NOMO-1 (cell line): ENCODE measurements at regions not wholly inside any gene's neighbourhood (a gene's known extent, or its start where the extent isn't known, plus 50 kb on each side); places are given as distances from the start of the nearest gene placed in this dataset.

ENCODE experiments used
- DNase-seq, 2 experiments: peaks; one replicate each; lab custom pipeline; 2025; ENCODE audit not compliant: unreplicated experiment in 2 of 2; lab: John Stamatoyannopoulos, UW

- no peak for DNase-seq
These were observed 240.4 kb downstream of the SNAPC1 start for GRCh38 chr14:62002642-62003041.

- DNase-seq: no peak
These were observed 241.5 kb downstream of the SNAPC1 start for GRCh38 chr14:62003701-62004100.

- no peak for DNase-seq
These were observed 244.0 kb downstream of the SNAPC1 start for GRCh38 chr14:62006116-62006731.

GRCh38 chr14:62015243-62015642 is 253.0 kb downstream of the SNAPC1 start:
- DNase-seq: no peak

GRCh38 chr14:62015945-62016344 is 253.7 kb downstream of the SNAPC1 start:
- no peak for DNase-seq

- no peak for DNase-seq
These were observed 255.5 kb downstream of the SNAPC1 start for GRCh38 chr14:62017651-62018230.

GRCh38 chr14:62018606-62019005 is 256.4 kb downstream of the SNAPC1 start:
- no peak for DNase-seq

- DNase-seq: no peak
These were observed 265.7 kb downstream of the SNAPC1 start for GRCh38 chr14:62027958-62028357.

GRCh38 chr14:62029569-62029924 is 267.3 kb downstream of the SNAPC1 start:
- DNase-seq: no peak

- DNase-seq: no peak
These were observed 268.2 kb downstream of the SNAPC1 start for GRCh38 chr14:62030387-62030786.

- no peak for DNase-seq
These were observed 269.3 kb downstream of the SNAPC1 start for GRCh38 chr14:62031504-62031903.

- no peak for DNase-seq
These were observed 291.0 kb downstream of the SNAPC1 start for GRCh38 chr14:62053188-62053587.

- DNase-seq: no peak
These were observed 294.6 kb downstream of the SNAPC1 start for GRCh38 chr14:62056789-62057188.

- DNase-seq: no peak
These were observed 300.4 kb downstream of the SNAPC1 start for GRCh38 chr14:62062645-62063044.

- no peak for DNase-seq
These were observed 302.6 kb downstream of the SNAPC1 start for GRCh38 chr14:62064751-62065323.

GRCh38 chr14:62066304-62066703 is 304.1 kb downstream of the SNAPC1 start:
- DNase-seq: no peak

GRCh38 chr14:62071039-62071438 is 308.8 kb downstream of the SNAPC1 start:
- DNase-seq: no peak

- DNase-seq: no peak
These were observed 314.1 kb downstream of the SNAPC1 start for GRCh38 chr14:62076368-62076767.

- no peak for DNase-seq
These were observed 314.8 kb downstream of the SNAPC1 start for GRCh38 chr14:62076825-62077605.

GRCh38 chr14:62077676-62078261 is 315.5 kb downstream of the SNAPC1 start:
- DNase-seq: no peak

GRCh38 chr14:62079038-62079437 is 316.8 kb downstream of the SNAPC1 start:
- no peak for DNase-seq
